A673 (cell line): ENCODE measurements at regions not wholly inside any gene's neighbourhood (a gene's known extent, or its start where the extent isn't known, plus 50 kb on each side); places are given as distances from the start of the nearest gene placed in this dataset.

Experiments used
- BruUV-seq: library from RNA; stranded (reverse); fragments of 400-500 nt; replicated peaks from 2 replicates; lab custom pipeline; 2021; lab: Mats Ljungman, UMichigan
- CTCF ChIA-PET: fragments of 300-600 bp; sonication (Branson Sonifier 250); formaldehyde crosslinking; loops from one replicate; lab custom pipeline; 2022; ENCODE audit warnings: antibody characterized with exemption; lab: Charles Lee
- POLR2A ChIA-PET: fragments of 300-600 bp; sonication (Branson Sonifier 250); formaldehyde crosslinking; loops from one replicate; lab custom pipeline; 2022; ENCODE audit warnings: antibody characterized with exemption; ENCODE audit not compliant: low non-redundant PET; lab: Charles Lee
- DNase-seq: peaks from one replicate; pipeline ENCODE4 v3.0.0-alpha.2; 2015; ENCODE audit warnings: low spot score
- H3K27ac ChIP-seq: fragments of 200-600 bp; sonication (generic); 2 replicates; pipeline ENCODE4 v1.5.1; 2016; ENCODE audit warnings: mixed run types, low read depth, mild to moderate bottlenecking, mixed read lengths, antibody characterized with exemption, low read length; ENCODE audit not compliant: poor library complexity, severe bottlenecking
- H3K27me3 ChIP-seq: fragments of 200-600 bp; sonication (generic); replicated peaks from 2 replicates; pipeline ENCODE4 v1.6.1; 2017; ENCODE audit warnings: mixed run types, low read depth, mild to moderate bottlenecking, mixed read lengths, antibody characterized with exemption, low read length; ENCODE audit not compliant: insufficient read depth, poor library complexity
- H3K36me3 ChIP-seq: fragments of 200-600 bp; sonication (generic); 2 replicates; pipeline ENCODE4 v1.6.1; 2016; ENCODE audit warnings: mixed run types, mild to moderate bottlenecking, mixed read lengths, antibody characterized with exemption, low read length; ENCODE audit not compliant: insufficient read depth, poor library complexity, severe bottlenecking
- H3K4me1 ChIP-seq: fragments of 200-600 bp; sonication (generic); 2 replicates; pipeline ENCODE4 v1.6.1; 2017; ENCODE audit warnings: mixed run types, mild to moderate bottlenecking, mixed read lengths, antibody characterized with exemption, low read length; ENCODE audit not compliant: insufficient read depth, poor library complexity, severe bottlenecking
- H3K4me3 ChIP-seq: fragments of 200-600 bp; sonication (generic); 2 replicates; pipeline ENCODE4 v1.5.1; 2016; ENCODE audit warnings: low read depth, mixed run types, mild to moderate bottlenecking, mixed read lengths, low read length; ENCODE audit not compliant: poor library complexity, severe bottlenecking
- H3K9me3 ChIP-seq: fragments of 200-600 bp; sonication (generic); 2 replicates; pipeline ENCODE4 v1.6.1; 2016; ENCODE audit warnings: mixed run types, low read depth, mild to moderate bottlenecking, mixed read lengths, antibody characterized with exemption, low read length; ENCODE audit not compliant: poor library complexity, severe bottlenecking
- CTCF ChIP-seq: fragments of 300-800, 200-600 bp; sonication (generic); conservative IDR thresholded peaks from 2 replicates; pipeline ENCODE4 v1.5.1; 2017; ENCODE audit warnings: low read depth, mild to moderate bottlenecking, antibody characterized with exemption, low read length, moderate library complexity, mixed read lengths
- EZH2 ChIP-seq: fragments of 200-600 bp; sonication (generic); IDR thresholded peaks from 2 replicates; pipeline ENCODE4 v1.6.1; 2017; ENCODE audit warnings: borderline replicate concordance, low read depth, mild to moderate bottlenecking, mixed read lengths, antibody characterized with exemption, low read length; ENCODE audit not compliant: poor library complexity, severe bottlenecking
- intact Hi-C: fragments of 100-400 bp; cut with micrococcal nuclease; formaldehyde crosslinking; loops from one replicate; pipeline ENCODE4 v1.10.0; 2022; ENCODE audit not compliant: unreplicated experiment

- Histone ChIP-seq H3K27ac (no peak overlapping the region), H3K4me1 (peaks cover 52% of the 10 kb centered on the region), H3K36me3 (no peaks in the 10 kb centered on the region), H3K4me3 (no peak overlapping the region), H3K9me3 (no peaks in the 10 kb centered on the region), H3K27me3 (no peaks in the 10 kb centered on the region)
- peak; percentile 18 for DNase-seq
- CTCF ChIA-PET = no interaction called here
- POLR2A ChIA-PET = no interaction called here
- intact Hi-C loops = no loop called here
- no peak for TF ChIP-seq EZH2
- TF ChIP-seq CTCF = no peak
- BruUV-seq = no TSS peak
Observed at GRCh38 chr18:53749766-53750165, 474.7 kb downstream of the MBD2 start.

- Histone ChIP-seq H3K36me3 (no peaks in the 10 kb centered on the region), H3K4me1 (peaks cover 37% of the 10 kb centered on the region), H3K4me3 (no peak overlapping the region), H3K27me3 (no peaks in the 10 kb centered on the region), H3K27ac (no peak overlapping the region), H3K9me3 (no peaks in the 10 kb centered on the region)
- no TSS peak for BruUV-seq
- ChIA-PET CTCF (no interaction called here), POLR2A (no interaction called here)
- intact Hi-C loops = no loop called here
- DNase-seq = no peak
- TF ChIP-seq CTCF (no peak), EZH2 (no peak)
Observed at GRCh38 chr18:53747663-53748160, 476.8 kb downstream of the MBD2 start.

GRCh38 chr18:53747210-53747609 is 477.3 kb downstream of the MBD2 start:
- no peaks in the 10 kb centered on the region for H3K36me3 ChIP-seq
- BruUV-seq = no TSS peak
- intact Hi-C loops = no loop called here
- ChIA-PET POLR2A (interaction anchor here (0.5 kb wide), 1 partner anchor 40 kb away, joined by 3 read pairs; no protein-coding TSS in a partner anchor), CTCF (no interaction called here)
- no peak for DNase-seq
- H3K4me3 ChIP-seq = no peak overlapping the region
- TF ChIP-seq EZH2 (no peak), CTCF (no peak)
- no peaks in the 10 kb centered on the region for H3K9me3 ChIP-seq
- peaks cover 32% of the 10 kb centered on the region for H3K4me1 ChIP-seq
- H3K27ac ChIP-seq = no peak overlapping the region
- no peaks in the 10 kb centered on the region for H3K27me3 ChIP-seq
